Hematopoietic multipotent progenitor cell treated with erythropoietin and hydrocortisone succinate and interleukin-3 and kit ligand, for 8 days (in vitro differentiated cells): ENCODE measurements at regions not wholly inside any gene's neighbourhood (a gene's known extent, or its start where the extent isn't known, plus 50 kb on each side); places are given as distances from the start of the nearest gene placed in this dataset.
"Not testable (repeated sequence)": the region's sequence is repeated elsewhere in the genome, so short reads cannot be mapped to it uniquely, and the experiment has no call there.

Experiments used
- DNase-seq: peaks from one replicate; pipeline ENCODE4 v3.0.0-alpha.2; 2015

DNA sequence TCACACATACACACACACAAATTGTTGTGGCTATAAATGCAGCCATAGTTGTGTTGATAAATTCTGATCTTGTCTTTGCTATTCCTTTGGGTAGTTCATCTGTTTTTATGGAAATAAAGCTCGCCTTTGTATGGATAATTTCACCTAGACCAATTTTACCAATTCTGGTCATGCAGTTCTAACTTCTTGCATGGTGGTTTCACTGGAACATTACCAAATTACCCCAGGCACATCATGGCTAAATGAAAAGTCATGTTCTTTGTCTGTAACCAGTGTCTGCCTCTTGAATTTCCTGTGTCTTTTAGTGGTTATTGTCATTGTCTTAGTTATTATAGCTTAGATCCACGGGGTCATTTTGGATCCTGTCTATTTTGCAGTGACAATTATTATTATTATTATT, 50.3 kb upstream of the TMC1 start:
- DNase-seq: no peak

DNA sequence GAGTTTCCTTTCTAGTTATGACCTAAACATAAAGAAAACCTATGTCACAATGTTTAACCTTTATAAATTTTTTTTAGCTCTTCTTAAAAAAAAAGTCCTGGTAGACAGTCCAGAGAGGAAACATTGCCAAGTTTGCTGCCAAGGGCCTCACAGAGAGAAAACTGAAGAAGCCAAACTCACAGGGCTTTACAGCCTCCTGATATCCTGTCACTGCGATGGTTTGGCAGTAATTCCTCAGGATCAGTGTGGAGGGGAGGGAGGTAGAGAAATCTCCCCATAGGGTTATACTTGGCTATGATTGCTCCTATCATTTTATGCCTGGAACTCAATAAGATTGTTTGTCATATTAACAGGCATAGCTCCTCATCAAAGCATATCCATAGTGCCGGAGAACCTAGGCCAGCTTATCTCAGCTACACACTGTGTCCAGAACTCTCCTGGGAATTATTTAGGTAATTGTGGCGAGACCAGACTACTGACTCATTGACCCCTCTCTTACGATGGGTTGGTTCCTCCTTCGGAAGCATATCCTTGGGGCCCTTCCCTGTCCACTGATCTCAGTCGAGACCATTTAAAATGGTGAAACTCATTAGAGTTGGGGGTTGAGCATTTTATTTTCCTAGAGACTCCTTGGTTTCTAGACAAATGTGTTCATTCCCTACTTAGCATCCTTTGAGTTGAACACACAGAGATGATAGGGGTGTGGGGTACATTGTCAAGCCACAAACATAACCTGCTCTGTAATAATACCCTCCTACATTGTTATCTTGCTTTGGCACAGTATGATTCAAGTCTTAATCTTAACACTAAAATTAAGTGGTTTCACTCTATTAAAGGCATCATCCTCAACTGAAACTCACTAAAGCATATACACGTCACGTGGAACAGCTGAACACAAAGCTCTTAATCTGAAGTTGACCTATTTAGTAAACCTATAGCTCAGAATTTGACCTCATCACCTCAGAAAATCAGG, 53.4 kb upstream of the TMC1 start:
- DNase-seq: no peak

DNA sequence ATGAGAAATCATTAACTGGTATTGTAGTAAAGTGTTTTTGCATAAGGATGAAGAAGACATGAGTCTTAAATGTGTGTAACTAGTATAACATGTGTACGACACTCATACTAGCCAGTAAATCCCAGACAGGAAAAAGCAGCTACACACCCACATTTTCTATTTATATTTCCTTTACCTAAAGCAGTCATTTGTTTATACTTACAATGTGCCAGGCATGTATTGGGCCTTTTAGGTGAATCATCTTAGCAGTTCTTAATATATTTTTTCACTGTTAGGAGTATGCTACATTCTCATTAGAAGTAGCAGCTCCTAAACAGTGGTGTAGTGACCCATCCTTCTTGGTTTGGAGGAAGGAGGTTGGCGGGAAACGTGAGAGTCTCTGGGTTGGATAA, 55.8 kb upstream of the TMC1 start:
- no peak for DNase-seq

DNA sequence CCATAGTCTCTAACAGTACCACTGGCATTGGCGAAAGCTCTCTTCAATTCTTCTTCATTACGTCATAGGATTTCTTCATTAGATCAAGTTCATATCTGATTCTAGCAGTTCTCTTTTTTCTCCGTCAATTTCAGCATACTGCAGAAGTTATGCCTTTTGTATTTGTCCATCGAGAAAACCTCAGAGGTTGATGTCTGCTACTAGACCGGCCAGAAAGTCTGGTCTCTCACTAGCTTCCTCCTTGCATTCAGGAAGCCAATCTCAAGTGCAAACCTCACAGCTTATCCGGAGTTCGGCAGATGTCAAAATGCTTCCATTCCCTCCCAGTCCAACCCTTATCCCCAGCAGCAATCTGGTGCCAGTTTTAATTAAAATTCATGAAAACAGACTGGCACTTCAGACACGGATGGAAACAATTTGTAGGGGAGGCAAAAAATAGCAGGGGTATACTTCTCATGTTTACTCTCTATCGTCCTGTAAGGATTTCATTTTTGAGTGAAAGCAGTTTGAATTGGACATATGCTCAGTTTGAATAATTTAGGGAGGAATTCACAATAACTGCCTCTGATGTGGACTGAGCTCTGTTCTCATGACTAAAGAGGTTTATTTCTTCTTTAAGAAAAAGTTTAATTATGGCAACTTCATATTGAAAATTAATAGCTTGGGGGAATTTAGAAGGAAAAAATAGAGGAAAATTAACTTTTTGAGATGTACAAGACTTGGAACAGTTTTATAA, 56.4 kb upstream of the TMC1 start:
- peak; percentile 26 for DNase-seq

DNA sequence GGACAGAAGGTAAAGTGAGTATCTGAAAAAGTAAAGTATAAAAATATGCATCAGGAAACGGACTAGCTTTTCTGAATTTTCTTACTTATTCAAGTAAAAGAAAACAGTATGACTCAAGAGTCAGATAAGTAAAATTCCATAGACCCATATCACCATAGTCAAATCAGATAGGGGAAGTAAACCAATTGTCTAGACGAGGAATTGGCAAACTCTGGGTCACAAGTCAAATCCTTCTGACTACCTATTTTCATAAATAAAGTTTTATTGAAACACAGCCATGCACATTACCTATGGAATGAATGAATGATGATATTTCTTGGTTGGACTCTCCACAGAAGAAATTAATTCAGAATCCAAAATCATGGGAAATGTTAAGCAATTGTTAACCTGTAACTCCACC, 59.1 kb upstream of the TMC1 start:
- DNase-seq: no peak

DNA sequence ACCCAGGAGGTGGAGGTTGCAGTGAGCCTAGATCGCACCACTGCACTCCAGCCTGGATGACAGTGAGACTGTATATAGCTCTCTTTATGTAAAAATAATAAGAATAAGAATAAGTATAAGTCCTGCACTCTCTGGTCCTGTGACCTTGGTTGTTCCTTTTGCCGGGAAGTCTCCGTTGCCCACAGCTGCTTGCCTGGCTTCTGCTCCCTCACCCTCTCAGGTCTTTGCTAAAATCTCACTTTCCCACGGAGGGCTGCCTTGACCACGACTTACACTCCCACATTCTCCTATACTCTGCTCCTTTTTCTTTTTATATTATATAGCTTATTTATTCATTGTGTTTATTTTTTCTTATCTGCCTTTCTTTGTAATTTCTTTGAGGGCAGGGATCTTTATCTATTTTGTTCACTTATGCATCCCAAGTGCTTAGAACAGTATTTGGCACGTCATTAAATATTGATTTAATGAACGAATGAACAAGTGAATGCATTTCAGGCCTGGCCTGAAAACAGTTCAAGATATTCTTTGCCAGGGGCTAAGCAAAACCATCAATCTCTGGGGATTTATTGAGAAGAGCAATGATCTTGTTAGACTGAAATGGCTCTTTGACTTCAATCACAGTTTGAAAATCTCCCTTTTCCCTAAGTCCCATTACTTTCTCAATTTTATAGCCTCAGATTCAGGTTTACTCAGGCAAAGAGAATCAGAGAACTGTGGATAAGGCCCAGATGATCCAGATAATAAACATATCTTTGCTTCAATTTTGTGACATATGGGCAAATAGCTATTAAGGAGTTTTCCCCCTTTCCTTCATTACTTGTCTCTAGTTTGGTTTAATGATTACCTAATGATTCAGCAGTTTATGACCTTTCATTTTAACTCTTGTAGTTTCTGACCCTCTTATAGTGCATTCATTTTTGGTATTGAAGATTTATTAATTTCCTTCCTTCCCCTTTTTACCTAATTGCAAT, 60.8 kb upstream of the TMC1 start:
- no peak for DNase-seq

DNA sequence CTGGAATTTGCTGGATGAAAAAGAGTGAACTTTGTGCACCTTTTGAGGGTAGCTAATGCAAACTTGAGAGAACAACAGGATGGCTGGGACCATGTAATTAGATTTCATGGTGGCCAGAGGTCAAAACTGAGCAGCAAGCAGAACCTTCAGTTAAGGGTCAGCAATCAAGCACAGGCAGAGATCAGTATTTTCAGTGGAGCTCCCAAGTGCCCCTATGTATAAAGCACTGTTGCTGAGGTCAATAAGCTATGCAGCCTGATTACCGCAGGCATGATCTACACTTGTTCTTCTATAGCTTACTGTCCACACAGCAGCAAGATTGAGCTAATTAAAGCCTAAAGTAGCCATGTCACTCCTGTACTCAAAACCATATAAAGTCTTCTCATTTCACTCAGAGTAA, 62.1 kb upstream of the TMC1 start:
- no peak for DNase-seq

DNA sequence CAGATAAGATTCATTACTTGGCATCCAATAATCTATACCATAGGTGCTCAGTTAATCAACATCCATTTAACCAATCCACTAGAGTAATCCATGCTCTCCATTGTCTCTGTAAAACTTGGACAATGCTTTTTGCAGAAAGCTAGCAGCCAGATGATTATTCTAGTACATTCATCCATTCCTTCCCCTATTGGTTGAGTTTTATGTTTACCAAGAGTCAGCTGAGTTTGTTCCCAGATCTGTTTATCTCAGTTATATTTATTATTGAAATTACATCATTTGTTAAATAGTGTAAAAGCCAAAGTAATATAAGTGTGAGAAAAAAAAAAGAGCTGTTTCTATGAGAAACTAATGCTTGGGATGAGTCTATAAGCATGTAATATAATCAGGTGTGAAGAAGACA, 63.3 kb upstream of the TMC1 start:
- DNase-seq: no peak

DNA sequence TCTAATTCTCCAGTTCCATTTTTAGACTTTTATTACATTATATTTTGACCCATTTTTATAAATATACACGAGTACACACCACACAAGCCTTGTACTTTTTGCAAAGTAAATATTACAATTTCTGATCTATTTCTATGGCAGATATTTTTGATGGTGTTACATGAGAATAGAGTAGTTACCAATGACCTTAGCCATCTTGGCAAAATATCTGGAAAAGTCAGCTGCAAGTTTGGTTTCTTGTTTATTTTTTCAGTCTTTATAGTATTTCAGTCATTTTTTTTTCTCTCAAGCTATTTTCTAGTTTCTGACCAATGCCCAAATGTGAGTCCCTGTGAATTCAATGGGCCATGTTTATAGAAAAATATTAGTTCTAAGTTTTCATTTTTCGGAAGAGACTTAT, 64.0 kb upstream of the TMC1 start:
- DNase-seq: no peak

DNA sequence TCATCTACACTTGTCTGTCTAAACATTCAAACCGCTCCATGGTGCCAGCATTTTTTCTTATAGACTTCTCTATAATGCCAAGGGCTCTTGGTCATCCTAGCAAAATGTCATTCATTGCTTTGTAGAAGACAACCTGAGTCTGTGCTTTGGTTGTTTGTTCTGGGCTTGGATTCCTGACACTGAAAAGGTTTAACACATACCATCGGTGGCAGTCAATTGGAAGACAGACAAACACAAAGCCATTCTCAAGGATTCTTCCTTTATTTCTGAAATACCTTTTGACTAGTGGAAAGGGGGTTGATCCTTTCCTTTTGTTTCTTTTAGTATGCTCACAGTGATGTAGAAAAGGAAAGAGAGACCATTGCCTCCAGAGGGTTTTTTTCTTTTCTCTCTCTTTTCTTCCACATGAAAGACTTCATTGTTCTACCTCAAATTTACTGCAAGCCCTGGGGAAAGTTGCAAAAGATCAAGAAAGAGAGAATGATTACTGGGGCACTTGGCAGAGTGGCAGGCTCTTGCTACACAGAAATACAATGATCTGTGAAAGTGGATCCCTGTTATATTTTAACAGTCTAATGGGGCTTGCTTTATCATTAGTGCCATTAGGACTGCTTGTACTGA, 66.4 kb upstream of the TMC1 start:
- DNase-seq: no peak

DNA sequence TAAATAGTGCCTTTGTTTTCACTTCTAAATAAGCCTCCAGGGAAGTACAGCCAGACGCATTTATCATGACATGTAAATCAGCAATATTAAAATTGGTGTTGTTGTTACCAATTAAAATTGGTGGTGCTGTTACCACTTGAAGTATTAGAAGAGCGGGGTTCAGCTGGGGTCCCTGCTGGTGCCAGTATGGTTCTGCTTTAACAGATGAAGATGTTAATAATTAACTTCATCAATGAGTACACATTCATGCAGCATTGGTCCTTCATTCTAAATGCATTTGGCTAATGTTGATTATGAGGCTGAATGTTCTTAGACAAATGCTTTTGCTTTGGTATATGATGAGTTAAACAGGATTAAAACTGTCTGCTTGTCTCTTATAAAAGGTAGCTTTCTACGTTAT, 67.6 kb upstream of the TMC1 start:
- no peak for DNase-seq

DNA sequence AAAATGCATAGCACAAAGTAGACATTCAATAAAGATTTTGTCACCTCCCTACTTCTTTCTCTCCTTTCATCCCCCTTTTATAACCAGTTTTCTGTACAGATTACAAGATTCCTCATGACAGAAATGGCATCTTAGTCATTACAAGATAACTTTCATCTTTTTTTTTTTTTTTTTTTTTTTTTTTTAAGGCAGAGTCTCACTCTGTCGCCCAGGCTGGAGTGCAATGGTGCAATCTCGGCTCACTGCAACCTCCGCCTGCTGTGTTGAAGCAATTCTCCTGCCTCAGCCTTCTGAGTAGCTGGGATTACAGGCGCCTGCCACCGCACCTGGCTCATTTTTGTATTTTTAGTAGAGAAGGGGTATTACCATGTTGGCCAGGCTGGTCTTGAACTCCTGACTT, 75.2 kb upstream of the TMC1 start:
- DNase-seq: not testable (repeated sequence)

DNA sequence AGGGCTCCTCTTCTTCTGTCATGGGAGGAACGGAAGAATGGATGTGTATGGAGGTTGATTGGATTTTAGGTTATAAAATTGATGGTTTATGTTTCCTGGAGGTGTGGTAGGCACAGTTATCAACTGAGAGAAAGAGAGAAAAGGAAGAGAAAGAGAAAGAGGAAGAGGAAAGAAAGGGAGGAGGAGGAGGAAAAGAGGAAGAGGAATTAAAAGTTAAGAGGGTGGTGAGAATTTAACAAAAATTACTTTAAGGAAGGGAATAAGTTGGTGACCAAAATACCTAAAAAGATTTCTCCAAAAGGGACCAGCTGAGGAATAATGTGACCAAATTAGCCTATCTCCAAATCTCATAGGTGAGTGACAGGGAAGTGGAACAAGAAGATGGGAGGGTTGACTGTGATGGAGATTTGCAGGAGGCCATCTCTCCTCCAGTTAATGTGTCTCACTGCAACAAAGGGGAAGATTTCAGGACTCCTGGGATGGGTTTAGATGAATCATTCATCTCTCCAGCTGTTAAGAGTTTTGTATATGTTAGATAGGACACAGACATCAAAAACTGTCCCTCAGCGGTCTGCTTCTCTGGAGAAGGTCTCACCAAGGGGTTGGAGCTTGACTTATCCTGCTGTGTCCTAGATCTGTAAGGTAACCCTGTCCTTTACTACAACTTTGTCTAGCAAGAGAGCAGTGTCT, 76.0 kb upstream of the TMC1 start:
- no peak for DNase-seq

DNA sequence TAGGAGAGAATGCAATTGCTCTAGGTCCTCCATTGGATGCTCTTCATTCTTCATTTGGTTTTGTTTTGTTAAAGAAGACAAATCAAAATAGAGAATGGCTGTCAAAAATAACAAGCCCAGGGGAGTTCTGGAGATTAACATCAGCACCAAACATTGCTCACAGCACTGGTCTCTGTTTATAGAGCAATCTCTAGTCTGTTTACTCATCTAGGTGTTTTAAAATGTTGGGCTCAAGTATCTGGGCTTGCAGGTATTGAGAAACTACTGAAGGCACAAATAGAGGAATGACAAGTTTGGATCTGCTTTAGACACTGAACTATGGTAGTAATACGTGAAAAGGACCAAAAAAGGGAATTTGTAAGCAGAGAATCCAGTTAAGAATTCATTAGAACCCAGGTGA, 77.0 kb upstream of the TMC1 start:
- no peak for DNase-seq

DNA sequence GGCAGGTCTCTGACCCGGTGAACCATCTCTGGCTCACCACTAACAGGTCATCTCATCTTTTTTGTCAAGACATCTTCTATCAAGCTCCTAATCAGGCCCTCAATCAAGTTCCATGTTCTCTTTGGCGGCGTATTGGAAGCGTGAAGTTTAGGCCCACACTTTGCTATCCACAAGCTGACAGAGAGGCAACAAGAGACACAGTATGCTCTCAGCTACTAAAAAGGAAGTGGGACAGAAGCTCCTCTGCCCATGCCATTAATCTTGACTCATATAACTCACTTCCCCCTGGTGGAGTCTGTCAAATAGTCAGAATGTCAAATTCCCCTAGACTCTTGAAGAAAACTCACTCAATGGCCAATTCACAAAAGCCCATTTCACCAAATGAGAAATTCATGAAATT, 77.6 kb upstream of the TMC1 start:
- DNase-seq: no peak

DNA sequence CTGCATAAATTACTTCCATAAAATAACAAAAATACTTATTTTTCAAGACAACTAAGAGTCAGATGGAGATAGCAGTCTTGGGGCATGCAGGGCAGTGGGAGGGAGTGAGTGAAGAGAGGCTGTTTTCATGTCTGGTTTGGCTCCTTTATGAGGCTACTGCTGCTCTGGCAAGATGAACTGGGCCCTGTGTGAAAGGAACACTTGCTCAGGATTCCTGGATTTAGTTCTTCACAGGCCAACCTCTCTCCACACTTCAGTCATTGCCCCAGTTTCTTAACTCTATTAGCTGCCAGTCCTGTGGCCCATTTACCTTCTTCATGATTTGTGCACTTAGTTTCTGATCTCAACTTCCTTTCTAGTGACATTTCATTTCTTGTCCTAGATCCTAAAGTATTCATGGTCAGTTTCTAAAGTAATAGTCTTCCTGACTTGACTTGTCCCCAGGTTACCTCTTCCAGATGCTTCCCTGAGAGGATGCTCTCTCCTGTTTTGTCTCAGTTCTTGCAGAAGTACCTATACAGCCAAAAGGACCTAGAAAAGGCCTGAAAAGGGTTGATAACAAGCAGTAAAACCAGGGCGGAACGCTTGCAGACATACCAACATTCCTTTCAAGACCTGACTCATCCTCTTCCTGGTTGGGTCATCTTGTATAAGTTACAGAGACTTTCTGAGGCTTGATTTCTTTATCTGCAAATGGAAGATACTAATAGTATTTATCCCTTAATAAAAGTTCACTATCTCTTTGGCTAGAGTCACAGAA, 77.0 kb upstream of the ZFAND5 start:
- DNase-seq: no peak

DNA sequence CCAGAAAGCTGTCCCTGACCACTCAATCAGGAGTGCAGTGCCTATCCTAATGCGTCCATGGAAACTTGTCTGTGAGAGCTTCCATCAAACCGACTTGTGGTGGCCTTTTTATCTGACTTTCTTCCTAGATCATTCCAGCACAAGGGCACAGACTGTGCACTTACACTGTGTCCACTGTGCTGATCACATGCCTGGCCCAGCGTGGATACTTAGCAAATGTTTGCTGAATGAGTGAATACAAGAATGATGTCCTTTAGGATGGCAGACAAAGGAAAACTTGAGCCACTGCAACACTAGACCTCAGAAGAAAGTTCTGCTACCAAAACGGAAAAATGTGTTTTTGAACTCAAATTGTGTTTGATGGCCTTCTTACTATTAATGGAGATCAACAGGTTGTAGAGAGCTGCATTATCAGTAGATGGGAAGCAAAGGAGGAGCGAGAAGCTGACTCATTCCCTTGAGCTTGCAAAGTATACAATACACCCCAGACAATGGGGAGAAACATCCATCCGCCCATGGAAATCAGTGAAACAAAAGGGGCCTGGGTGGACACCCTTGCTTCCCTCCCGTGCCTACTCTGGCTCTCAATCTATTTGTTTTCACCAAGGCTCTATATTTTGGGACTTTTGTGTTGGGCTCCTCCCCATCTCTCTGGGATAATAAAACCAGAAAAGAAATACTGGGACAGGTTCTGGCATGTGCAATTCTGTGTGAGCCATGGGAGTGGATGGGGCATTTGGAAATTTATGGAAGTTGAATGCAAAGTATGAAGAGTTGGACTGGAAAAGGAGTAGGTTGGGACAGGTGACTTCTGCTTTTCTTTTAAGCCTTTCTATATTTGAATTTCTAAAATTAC, 76.2 kb upstream of the ZFAND5 start:
- no peak for DNase-seq

DNA sequence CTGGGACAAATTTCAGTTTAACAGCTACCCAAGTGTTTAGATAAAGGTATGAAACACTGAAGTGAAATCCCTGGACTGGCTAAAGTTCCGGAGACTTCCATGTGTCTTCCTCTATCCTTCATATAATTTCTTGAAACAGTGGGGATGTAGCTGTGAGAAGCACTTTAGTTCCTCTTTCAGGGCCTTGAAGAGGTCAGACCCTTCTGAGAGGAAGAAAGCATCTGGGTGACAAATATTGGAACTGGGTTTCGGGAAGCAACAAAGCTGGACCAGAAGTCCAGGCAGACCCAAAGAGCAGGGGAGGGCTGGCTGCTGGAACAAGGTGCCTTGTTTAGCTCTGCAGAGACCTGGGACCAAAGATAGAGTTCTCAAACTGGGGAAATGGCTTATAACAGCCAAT, 75.4 kb upstream of the ZFAND5 start:
- DNase-seq: no peak

DNA sequence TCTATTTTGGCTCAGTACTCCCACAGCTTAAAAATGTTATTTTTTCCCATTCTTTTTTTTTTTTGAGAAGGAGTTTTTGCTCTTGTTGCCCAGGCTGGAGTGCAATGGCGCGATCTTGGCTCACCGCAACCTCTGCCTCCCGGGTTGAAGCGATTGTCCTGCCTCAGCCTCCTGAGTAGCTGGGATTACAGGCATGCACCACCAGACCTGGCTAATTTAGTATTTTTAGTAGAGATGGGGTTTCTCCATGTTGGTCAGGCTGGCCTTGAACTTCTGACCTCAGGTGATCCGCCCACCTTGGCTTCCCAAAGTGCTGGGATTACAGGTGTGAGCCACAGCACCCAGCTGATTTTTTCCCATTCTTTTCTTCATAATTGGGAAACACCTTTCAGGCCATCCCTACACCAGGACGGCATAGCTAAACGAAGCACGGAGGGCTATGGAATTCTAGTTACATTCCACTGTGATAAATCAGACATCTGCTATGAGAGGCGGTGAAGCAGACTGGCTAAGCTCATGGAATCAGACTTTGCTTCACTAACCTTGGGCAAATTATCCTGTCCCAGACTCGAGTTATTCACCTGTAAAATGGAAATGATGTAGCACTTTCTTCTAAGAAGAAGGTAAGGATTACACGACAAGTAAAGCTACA, 68.7 kb upstream of the ZFAND5 start:
- not testable (repeated sequence) for DNase-seq

DNA sequence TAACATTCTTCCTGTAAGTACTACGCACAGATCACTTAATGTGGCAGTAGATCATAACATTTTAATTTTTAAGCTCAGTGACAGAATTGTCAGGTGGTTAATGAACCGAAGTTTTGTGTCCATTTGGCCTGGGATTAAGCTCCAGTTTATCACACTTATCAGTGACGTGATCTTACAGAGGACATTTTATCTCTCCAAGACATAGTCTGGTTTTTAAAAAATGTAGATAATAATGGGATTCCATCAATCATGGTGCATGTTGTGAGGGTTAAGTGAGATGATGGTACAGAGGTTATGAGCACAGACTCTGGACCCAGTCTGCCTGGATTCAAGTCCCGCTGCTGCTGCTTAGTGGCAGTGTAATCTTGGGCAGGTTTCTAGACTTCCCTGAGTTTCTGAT, 66.0 kb upstream of the ZFAND5 start:
- DNase-seq: no peak
